ENCODE measurements at regions not wholly inside any gene's neighbourhood (a gene's known extent, or its start where the extent isn't known, plus 50 kb on each side); places are given as distances from the start of the nearest gene placed in this dataset.
"Not testable (repeated sequence)": the region's sequence is repeated elsewhere in the genome, so short reads cannot be mapped to it uniquely, and the experiment has no call there.

DNA sequence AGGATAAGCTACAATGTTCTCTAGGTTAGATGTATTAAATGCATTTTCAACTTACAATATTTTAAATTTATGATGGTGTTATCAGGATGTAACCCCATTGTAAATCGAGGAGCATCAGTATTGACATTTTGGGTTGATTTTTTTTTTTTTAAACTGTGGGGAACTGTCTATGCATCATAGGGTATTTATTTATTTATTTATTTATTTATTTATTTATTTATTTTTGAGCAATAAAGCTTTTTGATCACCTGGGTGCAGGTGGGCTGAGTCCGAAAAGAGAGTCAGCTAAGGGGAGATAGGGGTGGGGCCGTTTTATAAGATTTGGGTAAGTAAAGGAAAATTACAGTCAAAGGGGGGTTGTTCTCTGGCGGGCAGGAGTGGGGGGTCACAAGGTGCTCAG lies 367.5 kb downstream of the OXSM start:
- not testable (repeated sequence) for DNase-seq (ENCODE audit: low spot score)

DNA sequence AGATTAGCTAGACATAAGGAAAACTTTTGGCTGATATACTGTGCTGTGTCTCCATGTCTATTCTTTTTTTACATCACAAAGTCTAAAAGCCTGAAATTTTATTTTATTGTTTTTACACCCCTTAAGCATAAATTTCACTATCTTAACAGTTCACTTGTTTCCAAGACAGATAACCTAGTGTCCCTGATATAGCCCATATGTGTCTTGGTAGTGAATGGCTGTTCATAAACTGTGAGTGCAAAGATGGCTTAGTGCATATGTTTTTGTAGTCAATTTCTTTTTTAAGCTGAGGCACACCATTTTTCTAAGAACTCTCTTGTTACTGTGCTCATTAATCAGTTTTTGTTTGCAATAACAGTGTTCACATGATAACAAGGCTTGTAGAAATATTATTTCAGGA lies 381.1 kb downstream of the OXSM start:
- DNase-seq (ENCODE audit: low spot score) = no peak

DNA sequence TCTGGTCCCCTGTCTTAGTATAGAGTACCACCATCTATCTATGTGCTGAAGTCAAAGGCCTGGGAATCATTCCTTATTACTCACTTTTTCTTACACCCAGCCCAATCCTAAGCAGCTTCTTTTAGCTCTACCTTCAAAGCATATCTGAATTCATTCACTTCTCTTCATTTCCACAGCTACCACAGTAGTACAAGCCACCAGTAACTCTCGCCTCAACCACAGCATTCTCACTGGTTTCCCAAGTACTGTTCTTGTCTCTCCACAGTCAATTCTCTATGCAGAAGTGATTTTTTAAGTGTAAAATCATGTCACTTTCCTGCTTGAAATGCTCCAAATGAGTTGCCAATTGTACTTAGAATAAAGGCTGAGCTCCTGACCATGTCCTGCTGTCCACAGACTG lies 401.7 kb downstream of the OXSM start:
- no peak for DNase-seq (ENCODE audit: low spot score)

DNA sequence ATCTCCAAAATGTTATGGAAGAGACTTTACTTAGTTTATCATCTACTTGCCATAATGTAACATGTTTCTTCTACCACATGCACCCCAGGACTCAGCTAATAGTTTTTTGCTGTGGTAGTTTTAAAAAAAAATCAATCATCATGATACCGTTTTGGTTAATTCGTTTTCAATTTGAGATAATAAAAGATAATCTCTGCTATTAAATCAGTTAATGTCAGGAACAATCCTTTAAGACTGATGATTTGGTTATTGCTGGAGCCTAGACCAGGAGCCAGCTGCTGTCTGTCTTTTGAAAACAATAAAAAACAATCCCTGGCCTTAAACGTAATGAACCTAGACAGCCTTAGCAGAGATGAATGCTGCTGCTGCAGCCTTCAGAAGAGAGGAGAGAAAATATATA lies 403.7 kb downstream of the OXSM start:
- DNase-seq (ENCODE audit: low spot score) = no peak

DNA sequence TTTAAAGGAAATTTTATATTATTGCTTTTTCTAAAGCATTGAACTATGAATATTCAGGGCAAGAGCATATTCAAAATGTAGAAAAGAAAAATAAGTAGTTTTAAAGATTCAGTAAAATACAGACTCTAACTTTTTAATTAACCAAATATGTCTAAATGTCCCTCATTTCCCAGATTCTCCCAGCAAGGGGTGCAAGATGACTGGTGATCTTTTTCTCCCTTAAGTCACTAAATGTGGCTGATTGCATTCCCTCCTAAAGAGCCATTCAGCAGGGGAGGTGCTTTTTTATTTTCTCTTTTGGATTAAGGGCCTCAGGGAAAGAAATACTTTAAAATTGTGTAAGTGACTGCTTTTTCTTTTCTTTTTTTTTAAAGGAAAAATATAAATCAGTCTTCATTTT lies 406.9 kb downstream of the OXSM start:
- no peak for DNase-seq (ENCODE audit: low spot score)

DNA sequence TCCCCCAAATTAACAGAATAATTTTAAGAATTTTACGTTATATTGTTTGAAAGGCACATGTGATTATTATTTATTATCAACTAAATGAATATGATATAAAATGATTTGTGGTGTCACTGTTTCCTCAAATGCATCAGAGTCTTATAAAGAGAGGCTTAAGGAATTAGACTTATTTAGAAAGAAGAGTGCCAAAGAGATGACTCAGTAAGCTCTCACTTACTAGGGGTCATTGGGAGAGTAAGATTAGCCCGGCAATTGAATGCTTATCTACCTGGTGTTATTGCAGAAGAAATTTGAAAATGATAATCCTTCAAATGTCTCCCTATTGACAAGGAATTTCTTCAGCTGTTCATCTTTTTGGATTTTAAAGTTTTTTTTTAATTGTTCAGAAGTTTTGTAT lies 408.7 kb downstream of the OXSM start:
- no peak for DNase-seq (ENCODE audit: low spot score)

DNA sequence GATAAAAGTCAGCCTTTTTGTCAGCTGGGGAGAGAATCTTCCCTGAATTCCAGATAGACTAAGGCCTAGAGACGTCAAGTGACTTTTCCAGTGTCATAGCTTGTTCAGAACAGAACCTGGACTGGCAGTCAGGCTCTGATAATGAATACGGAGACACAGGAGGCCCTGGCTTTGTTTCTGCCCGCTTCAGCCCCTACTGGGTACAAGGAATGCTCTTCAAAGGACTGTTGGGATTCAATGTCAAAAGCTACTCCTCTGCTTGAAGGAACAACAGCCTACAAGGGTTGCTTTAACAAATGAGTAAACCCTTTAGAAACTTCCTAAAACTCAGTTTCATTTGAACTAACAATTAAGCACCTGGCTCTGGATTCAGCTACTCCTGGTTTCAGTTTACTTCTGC lies 412.3 kb downstream of the OXSM start:
- no peak for DNase-seq (ENCODE audit: low spot score)

DNA sequence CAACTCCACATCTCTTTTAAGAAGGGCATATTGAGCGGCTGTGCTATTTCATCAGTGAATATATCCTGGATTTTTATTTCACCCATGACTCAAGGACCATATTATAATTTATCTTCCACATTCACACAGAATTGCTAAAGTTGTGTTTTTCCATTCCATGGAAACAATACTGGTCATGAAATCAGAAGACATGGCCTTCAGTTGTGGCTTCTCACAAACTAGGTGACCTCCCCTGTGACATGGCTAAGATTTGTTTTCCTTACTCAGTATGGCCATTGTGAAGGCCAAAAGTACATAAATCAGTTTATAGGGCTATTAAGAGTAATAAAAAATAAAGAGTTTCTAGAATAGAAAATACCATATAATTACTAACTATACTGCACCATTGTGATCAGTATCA lies 415.6 kb downstream of the OXSM start:
- DNase-seq (ENCODE audit: low spot score) = no peak

DNA sequence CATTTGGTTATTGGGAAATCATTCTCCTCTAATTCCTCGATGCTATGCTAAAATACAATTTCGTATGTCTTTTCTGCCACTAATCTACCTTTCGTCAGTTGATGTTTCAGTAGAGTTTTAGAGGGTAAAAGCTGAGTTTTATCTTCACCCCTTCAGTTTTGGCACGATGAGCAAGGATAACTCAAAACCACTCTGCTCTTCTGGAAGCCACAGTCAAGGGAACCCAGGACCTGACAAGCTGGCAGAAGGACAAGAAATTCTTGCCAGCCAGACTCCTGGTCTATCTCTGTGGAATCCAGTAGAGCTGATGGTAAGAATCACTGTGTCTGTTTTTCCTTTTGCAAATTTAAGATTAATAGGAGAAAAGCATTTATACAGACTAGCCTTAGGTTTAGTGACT lies 414.4 kb upstream of the LRRC3B start:
- no peak for DNase-seq (ENCODE audit: low spot score)

DNA sequence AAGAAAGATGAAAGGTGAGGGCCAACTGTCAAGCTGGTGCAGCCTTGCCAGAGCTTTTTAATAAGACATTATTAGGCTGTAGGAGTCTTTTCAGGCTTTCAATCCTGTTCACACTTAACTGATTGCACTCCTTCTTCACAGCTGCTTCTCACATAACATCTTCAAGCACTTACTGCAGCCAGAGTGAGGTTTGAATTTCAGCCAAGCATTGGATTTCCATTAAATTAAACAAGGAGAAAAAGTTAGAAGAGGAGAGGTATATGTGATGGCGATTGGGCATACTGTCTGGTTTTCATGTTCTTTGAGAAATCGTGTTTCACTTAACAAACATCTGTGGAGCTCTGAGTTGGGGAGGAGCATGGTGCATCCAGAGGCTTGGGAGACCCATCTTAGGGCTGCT lies 392.8 kb upstream of the LRRC3B start:
- no peak for DNase-seq (ENCODE audit: low spot score)

DNA sequence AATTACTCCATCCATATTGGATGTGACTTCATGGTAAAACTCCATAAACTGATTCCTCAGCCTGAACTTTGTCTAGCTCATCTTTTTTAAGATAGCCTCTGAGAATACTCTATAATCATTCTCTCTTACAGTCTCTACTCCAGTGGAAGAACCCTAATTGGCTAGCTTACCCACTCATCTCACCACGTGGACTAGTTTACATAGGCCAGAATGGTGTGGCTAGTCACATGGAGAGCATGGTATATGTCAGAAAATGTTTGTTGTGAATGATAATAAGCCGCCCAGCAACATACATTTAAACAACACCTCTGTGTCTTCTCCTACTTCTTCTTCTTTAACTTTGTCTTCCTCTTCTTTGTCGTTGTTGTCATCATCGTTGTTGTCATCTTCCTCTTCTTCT lies 389.2 kb upstream of the LRRC3B start:
- DNase-seq (ENCODE audit: low spot score) = no peak

DNA sequence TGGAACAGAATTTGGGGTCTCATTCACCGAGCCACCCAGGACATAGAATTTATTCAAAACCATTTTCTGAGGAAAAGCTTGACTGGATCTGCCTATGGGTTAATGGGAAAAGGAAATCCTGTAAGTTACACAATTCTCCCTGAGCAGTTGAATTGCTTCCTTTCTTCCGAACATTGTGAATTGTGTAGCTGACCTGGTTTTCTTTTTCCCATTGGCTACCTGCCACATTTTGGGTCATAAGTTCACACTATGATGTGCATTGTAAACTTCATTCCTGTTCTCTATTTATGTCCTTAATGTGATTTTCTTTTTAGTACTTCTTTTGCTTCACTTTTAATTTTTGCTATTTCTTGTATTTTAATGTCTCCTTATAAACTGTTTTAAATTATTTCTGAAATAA lies 386.0 kb upstream of the LRRC3B start:
- no peak for DNase-seq (ENCODE audit: low spot score)

DNA sequence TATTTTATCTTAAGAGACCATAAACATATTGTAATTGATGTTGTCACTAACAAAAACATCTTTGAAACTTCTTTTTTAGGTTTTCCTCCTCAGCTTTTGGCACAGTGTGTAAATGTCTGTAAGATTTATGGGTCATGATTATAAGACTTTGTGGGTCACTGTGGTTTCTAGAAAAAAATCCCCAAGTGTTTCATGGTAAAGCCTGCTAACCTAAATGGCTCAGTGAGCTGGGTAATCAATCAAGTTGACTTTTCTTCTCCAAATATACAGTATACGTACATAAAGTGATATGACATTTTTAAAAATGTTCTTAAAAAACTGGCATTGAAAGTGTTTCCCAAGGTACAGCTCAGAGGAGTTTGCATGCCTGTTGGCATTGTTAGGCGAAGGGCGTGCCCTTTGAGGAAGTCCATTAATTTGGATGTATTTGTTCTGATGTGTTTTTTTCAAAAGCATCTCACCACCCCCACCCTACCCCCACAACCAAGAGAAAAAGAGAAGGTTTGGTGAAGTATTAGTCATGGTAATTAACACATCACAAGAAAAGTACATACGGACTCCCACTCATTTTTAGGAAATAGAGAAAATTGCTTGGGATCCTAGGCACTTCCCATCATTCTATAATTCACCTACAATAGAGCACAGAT lies 385.4 kb upstream of the LRRC3B start:
- no peak for DNase-seq (ENCODE audit: low spot score)

DNA sequence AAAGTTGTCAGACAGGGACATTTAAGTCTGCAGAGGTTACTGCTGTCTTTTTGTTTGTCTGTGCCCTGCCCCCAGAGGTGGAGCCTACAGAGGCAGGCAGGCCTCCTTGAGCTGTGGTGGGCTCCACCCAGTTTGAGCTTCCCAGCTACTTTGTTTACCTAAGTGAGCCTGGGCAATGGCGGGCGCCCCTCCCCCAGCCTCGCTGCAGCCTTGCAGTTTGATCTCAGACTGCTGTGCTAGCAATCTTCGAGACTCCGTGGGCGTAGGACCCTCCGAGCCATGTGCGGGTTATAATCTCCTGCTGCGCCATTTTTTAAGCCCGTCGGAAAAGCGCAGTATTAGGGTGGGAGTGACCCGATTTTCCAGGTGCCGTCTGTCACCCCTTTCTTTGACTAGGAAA lies 378.0 kb upstream of the LRRC3B start:
- DNase-seq (ENCODE audit: low spot score) = not testable (repeated sequence)

DNA sequence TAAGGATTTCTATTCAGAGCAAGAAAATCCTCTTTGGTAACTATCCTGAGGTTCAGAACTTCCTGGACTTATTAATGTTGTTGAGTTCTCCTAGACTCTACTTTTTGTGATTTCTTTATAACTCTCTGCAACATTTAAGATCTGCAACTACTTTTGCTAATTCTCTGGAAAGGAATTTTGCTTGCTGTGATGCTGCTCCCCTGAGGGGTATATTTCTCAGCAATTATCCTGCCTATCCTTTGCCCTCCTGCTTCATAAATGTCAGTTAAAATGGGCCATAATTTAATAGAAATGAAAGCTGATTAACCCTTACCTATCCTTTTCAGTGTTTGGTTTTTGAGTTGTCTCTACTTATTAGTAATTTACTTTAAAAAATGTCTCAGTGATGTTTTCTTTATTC lies 377.3 kb upstream of the LRRC3B start:
- DNase-seq (ENCODE audit: low spot score) = no peak

DNA sequence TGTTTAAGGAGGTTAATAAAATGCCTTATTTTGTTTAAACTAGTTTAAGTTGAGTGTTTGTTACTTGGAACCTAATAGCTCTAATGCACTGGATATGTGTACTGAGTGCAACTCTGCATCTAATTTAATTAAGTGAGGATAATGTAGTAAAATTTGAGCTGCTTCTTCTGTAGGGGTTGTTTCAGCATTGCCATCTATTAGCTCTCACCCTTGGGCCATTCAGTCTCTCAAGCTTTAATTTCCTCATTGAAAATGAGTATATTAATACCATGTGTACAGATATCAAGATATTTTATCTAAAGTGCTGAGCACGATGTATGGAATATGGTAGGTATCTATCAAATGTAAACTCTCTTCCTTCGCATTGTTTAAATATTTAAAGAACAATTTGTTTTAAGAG lies 375.7 kb upstream of the LRRC3B start:
- DNase-seq (ENCODE audit: low spot score) = no peak

DNA sequence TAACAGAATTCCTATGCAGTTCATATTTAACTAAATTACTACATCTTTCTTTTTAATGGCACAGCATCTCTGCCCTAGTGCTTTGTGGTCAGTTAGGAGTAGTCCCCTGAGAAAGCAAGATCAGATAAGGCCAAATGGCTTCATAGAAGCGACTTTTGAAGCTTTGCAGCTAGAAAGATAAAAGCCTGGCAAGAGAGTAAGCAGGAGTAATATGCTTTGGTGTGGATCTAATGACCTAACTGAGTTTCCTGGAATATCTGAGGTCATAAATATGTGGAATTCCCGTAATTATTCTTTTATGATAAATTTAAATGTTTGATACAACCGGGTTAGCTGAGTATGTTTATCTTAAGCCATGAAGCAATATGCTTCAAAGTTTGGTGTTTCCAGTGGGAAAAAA lies 374.9 kb upstream of the LRRC3B start:
- DNase-seq (ENCODE audit: low spot score) = no peak

DNA sequence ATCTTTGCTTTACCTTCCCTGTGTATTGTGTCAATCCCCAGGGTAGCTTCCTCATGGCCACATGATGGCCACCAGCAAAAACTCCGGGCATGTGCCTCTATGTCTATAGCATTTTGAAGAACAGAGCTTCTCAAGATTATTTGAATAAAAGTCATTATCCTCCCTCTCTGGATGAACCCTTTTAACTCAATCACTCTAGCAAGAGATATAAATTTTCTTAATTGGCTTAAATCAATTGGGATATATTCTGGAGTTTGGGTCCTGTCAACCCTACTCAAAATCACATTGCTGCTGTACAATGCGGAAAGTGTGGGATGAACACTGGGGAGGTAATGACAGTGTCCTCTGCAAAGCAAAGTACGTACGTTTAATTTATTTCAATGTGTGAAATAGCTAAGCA lies 370.6 kb upstream of the LRRC3B start:
- no peak for DNase-seq (ENCODE audit: low spot score)

DNA sequence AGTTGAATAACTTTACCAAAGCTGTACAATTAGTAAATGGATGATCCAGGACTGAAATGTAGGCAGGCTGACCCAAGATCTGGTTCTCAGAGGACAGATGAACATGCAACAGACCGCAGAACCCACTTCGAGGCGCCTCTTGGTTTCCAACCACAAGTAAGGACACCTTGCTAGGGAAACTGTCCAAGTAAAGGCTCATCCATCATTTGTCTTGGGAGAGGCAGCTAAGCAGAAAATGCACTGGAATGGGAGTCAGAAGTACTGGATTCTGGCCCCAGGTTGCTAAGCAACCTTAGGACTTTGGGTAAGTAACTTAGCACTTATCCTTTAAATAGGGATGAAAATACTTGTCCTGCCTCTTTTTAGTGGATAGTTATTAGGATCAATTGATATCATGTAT lies 366.3 kb upstream of the LRRC3B start:
- DNase-seq (ENCODE audit: low spot score) = no peak

DNA sequence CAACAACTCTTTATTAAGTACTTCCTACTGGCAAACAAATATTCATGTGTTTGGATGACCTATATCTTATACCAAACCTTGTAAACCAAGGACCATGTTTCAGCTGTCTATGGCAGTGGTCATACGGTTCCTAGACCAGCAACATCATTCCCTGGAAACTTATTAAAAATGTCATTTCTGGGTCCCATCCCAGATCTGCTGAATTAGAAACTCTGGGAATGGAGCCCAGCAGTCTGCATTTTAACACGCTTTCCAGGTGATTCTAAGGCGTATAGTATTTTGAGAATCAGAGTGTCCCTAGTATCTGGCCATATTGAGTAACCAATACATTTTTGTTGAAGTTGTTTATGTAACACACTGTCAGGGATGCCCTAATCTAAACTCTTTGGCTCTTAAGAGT lies 363.4 kb upstream of the LRRC3B start:
- DNase-seq (ENCODE audit: low spot score) = no peak

DNA sequence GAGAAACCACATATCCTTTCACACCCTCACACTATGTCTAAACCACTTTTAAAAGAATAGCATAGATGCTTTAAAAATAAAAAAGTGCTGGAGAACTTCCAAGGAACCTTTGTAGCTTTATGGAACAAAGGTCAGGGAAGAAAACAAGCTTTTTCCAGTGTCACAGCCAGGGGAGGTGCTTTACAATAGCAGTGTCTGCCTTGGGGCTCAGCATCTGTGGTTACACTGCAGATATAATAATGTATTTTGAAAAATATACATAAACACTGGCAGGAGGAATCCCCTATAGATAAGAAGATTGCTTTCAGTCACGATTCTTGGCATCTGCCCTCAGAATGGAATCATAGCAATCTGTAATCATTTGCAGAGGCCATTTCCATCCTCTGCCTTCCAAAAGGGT lies 362.4 kb upstream of the LRRC3B start:
- DNase-seq (ENCODE audit: low spot score) = no peak

DNA sequence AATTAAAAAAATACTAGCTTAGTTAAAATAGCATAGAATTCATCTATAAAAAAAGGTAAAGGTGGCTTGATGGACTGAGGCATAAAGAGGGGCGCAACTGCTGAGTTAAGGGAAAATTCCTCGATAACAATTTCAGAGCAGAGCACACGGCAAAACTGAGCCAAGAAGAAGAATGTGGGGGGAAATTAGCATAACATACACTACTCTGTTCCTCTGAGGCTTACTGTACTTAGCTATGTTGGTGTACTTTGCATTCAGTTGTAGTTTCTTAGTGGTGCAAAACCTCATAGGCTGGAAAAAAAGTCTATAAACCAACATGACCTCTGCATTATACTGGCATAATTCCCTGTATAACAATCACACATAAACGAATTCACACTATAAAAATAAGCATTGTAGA lies 357.9 kb upstream of the LRRC3B start:
- DNase-seq (ENCODE audit: low spot score) = no peak

DNA sequence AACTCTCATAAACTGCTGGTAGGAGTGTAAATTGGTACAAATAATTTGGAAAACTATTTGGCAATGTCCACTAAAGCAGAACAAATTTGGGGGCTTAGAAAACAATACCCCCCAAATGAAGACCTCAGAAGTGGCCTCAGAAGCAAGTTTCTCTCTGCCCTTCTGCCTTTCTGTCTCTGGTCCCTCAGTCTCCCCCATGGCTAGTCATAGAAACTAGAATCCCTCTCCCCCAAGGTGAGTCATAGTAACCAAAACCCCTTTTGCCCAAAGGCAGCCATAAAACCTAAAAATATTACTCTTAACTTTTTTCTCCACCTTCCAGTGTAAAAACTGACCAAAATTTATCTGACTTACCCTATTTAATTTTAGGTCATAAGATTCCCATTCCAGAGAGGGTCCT lies 350.7 kb upstream of the LRRC3B start:
- DNase-seq (ENCODE audit: low spot score) = no peak

DNA sequence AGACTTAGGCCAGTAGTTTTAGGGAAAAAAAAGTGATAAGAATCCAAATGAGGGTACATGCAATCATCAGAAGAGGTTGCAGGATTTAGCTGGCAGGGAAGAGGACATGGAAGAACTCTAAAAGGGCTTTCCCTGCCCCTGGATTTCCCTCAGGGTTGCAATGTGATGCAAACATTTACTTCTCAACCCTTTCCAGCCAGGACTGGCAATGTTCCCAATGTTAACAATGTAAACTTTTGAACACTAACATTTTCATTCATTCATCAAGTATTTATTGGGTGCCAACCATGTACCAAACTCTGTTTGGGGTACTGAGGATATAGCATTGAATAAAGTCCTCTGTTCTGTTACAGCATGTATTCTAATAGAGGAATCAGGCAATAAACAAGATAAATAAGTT lies 349.4 kb upstream of the LRRC3B start:
- no peak for DNase-seq (ENCODE audit: low spot score)

DNA sequence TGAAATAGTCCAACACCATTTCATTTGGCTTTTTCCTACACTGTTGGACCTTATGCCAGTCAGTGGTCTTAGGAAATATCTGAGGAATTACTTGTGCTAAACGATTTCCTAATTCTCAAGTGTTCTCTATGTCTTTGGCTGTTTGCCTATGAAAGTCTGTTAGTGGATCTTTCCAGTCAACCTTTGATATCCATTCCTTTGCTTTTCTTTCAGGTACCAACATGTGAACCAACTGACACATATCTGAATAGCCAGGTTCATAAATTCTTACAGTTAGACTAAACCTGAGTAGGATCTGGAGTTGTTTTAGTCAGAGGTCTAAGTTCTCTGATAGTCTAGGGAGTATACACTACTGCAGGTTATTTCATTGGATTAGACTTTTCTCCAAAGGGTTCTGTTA lies 343.5 kb upstream of the LRRC3B start:
- DNase-seq (ENCODE audit: low spot score) = no peak
